Adrenal gland (tissue), 5 donors: ENCODE measurements at regions not wholly inside any gene's neighbourhood (a gene's known extent, or its start where the extent isn't known, plus 50 kb on each side); places are given as distances from the start of the nearest gene placed in this dataset.

Experiments used
- CTCF ChIP-seq, 6 experiments: fragments of 450-650 bp in 4 of 6; fragments of 200-600 bp in 2 of 6; sonication (generic) in 1 of 6; IDR thresholded peaks; 1 replicate in 5 of 6; 2 replicates in 1 of 6; pipeline versions ENCODE4 v1.5.1 to v1.8.0; 2016 to 2021; ENCODE audit warnings: antibody characterized with exemption in 6 of 6, mild to moderate bottlenecking in 2 of 6, moderate library complexity in 1 of 6
- POLR2A ChIP-seq, 2 donors: fragments of 450-650 bp; IDR thresholded peaks; one replicate each; pipeline ENCODE4 v1.6.1; 2017; ENCODE audit warnings: antibody characterized with exemption in 2 of 2, mild to moderate bottlenecking in 2 of 2, moderate library complexity in 1 of 2
- donor health status: DM: no; HTN: no; CAD: no.

- no peak for TF ChIP-seq CTCF (IDR thresholded peaks at IDR 0.05)
- no peak for TF ChIP-seq POLR2A (IDR thresholded peaks at IDR 0.05)
Observed at GRCh38 chr2:58291726-58292438, 50.8 kb upstream of the FANCL start.
